ENCODE measurements at regions not wholly inside any gene's neighbourhood (a gene's known extent, or its start where the extent isn't known, plus 50 kb on each side); places are given as distances from the start of the nearest gene placed in this dataset.

DNA sequence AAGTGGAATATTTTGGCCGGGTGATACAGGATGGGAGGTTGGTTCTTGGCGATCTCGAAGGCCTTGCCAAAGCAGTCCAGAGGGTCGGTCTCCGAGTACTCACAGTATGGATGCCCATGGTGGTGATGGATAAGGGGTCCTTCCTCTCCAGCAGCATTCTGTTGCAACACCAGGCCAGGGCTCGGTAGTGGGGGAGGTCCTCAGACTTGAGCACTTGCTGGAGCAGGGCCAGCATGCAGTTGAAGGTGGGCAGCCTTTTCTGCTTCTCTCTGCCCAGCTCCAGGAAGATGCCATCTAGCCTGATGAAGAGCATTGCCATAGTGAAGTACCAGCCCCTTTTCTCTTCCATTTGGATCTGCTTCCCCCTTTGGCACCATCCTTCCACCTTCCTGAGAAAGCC, 99.4 kb upstream of the MCHR2 start:
- no peak overlapping the region for H3K27ac ChIP-seq
- H3K27me3 ChIP-seq (ENCODE audit: low read depth) = no peaks in the 10 kb centered on the region
- H3K36me3 ChIP-seq = no peaks in the 10 kb centered on the region
- intact Hi-C loops (cut with DNase I) = loop anchor here (10.0 kb wide), 1 partner anchor 229 kb away; no protein-coding TSS in a partner anchor
- no peaks in the 10 kb centered on the region for H3K9me3 ChIP-seq
- no peak for DNase-seq
- no peak for ATAC-seq
- H3K4me1 ChIP-seq = no peaks in the 10 kb centered on the region
- no peak overlapping the region for H3K4me3 ChIP-seq
- no peak for TF ChIP-seq CTCF (IDR thresholded peaks at IDR 0.05)

DNA sequence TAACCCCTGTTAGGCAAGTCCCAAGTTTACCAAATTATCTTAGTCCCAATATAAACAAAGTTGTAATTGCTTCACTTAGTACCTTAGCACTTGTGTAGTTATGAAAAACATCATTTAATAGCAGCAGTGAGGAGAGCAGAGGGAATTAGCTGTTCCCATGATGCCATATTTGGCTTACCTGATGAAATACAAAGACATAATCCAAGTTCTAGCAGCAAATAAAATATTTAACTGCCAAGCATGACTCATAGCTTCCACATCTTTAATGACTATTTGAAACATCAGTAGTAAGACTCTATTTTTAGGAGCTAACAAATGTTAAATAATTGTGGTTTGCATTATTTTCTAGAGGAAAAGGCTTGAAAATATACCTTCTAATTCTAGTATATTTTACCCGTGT, 94.0 kb upstream of the MCHR2 start:
- no peak for ATAC-seq
- DNase-seq = no peak
- H3K9me3 ChIP-seq = no peaks in the 10 kb centered on the region
- H3K36me3 ChIP-seq = no peaks in the 10 kb centered on the region
- H3K27ac ChIP-seq = no peak overlapping the region
- H3K4me1 ChIP-seq = no peaks in the 10 kb centered on the region
- H3K4me3 ChIP-seq = no peak overlapping the region
- no peak for TF ChIP-seq CTCF (IDR thresholded peaks at IDR 0.05)
- intact Hi-C loops (cut with DNase I) = no loop called here
- H3K27me3 ChIP-seq (ENCODE audit: low read depth) = no peaks in the 10 kb centered on the region

DNA sequence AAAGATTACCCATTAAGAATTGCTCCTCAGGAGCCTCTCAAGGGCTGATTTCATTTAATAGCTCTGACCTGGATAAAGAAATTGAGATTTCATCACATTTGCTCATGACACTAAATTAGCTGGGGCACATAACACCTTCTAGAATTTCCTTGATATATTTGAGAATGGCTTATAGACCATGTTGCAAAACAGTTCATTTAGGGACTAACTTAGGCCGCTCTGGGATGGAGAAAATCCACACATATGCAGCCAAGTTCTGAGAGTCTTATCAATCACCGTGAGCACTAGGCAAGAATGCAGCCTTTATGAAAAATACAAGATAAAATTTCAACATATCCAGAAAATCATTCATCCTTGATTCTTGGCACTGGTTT, 91.0 kb upstream of the MCHR2 start:
- DNase-seq (no peak), ATAC-seq (no peak)
- intact Hi-C loops (cut with DNase I) = no loop called here
- Histone ChIP-seq H3K27ac (no peak overlapping the region), H3K36me3 (no peaks in the 10 kb centered on the region), H3K27me3 (ENCODE audit: low read depth) (no peaks in the 10 kb centered on the region), H3K9me3 (no peaks in the 10 kb centered on the region), H3K4me3 (no peak overlapping the region), H3K4me1 (no peaks in the 10 kb centered on the region)
- TF ChIP-seq CTCF (IDR thresholded peaks at IDR 0.05) = no peak

GRCh38 chr6:100084316-100084990, 90.4 kb upstream of the MCHR2 start:
- no peak overlapping the region for H3K4me3 ChIP-seq
- ATAC-seq (no peak), DNase-seq (no peak)
- no peaks in the 10 kb centered on the region for H3K36me3 ChIP-seq
- H3K27me3 ChIP-seq (ENCODE audit: low read depth) = no peaks in the 10 kb centered on the region
- TF ChIP-seq CTCF (IDR thresholded peaks at IDR 0.05) = no peak
- H3K9me3 ChIP-seq = no peaks in the 10 kb centered on the region
- H3K27ac ChIP-seq = no peak overlapping the region
- H3K4me1 ChIP-seq = no peaks in the 10 kb centered on the region
- intact Hi-C loops (cut with DNase I) = no loop called here

DNA sequence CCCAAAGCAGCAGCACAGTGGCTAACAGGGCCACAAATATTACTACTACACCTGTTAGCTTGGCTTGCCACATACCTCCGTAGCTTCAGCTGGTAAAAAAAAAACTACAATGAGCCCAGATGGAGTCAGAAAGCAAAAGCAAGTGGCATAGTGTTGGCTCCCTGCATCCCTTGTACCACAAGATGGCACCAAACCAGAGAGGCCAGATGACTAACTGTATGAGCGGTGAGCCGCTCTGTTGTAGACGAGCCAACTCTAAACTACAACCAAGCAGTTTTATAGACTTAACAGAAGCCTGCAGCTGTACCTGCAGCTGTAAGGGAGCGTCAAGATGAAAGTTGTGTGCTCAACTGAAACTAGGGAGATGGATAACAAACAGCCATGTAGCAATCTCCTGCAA, 84.5 kb upstream of the MCHR2 start:
- no peak for DNase-seq
- TF ChIP-seq CTCF (IDR thresholded peaks at IDR 0.05) = no peak
- ATAC-seq = no peak

More for the DNA sequence above, 84.5 kb upstream of the MCHR2 start:
- no peaks in the 10 kb centered on the region for H3K36me3 ChIP-seq
- H3K4me1 ChIP-seq = no peaks in the 10 kb centered on the region
- no peak overlapping the region for H3K27ac ChIP-seq
- H3K27me3 ChIP-seq (ENCODE audit: low read depth) = no peaks in the 10 kb centered on the region
- intact Hi-C loops (cut with DNase I) = no loop called here
- no peaks in the 10 kb centered on the region for H3K9me3 ChIP-seq
- no peak overlapping the region for H3K4me3 ChIP-seq
